ENCODE measurements at regions not wholly inside any gene's neighbourhood (a gene's known extent, or its start where the extent isn't known, plus 50 kb on each side); places are given as distances from the start of the nearest gene placed in this dataset.
"Not testable (repeated sequence)": the region's sequence is repeated elsewhere in the genome, so short reads cannot be mapped to it uniquely, and the experiment has no call there.

GRCh38 chr9:115686069-115686468 is 467.5 kb upstream of the PAPPA start:
- H3K4me3 ChIP-seq (ENCODE audit: low read depth in 1 of 2, low read length in 2 of 2), result no peak overlapping the region
- H3K4me1 ChIP-seq (ENCODE audit: control insufficient read depth in 2 of 2, insufficient read depth in 2 of 2, low read length in 1 of 2), result no peaks in the 10 kb centered on the region
- 87% methylated on average over 1 of the region's 1 CpG for WGBS, 2 donors
- no peaks in the 10 kb centered on the region for H3K36me3 ChIP-seq (ENCODE audit: control insufficient read depth in 2 of 2, insufficient read depth in 2 of 2, low read length in 1 of 2)
- no peak overlapping the region for H3K27ac ChIP-seq (ENCODE audit: low read depth in 2 of 2, low read length in 1 of 2)
- H3K9me3 ChIP-seq (ENCODE audit: control insufficient read depth in 2 of 2, insufficient read depth in 1 of 2, low read depth in 1 of 2, low read length in 1 of 2), result no peaks in the 10 kb centered on the region
- H3K27me3 ChIP-seq (ENCODE audit: control insufficient read depth in 1 of 2, insufficient read depth in 2 of 2, low read length in 2 of 2), result no peaks in the 10 kb centered on the region

DNA sequence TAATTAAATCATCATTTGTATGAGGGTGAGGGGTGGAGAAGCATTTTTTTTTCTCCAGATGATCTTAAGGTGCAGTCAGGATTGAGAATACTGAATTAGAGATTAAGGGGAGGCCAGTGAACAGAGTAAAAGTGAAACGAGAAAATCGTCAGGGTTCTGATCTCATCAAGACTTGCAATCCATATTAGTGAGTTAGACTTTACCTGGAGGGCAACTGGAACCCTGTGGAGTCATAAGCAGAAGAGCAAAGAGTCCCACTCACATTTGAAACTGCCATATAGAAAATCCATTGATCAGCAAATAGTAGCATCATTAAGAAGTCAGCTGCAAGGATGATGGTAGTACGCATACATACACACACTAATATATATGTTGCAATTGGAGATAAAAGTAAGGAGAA is 466.2 kb upstream of the PAPPA start:
- no peaks in the 10 kb centered on the region for H3K36me3 ChIP-seq (ENCODE audit: control insufficient read depth in 2 of 2, insufficient read depth in 2 of 2, low read length in 1 of 2)
- no peaks in the 10 kb centered on the region for H3K27me3 ChIP-seq (ENCODE audit: control insufficient read depth in 1 of 2, insufficient read depth in 2 of 2, low read length in 2 of 2)
- H3K27ac ChIP-seq (ENCODE audit: low read depth in 2 of 2, low read length in 1 of 2), result no peak overlapping the region
- H3K4me3 ChIP-seq (ENCODE audit: low read depth in 1 of 2, low read length in 2 of 2), result no peak overlapping the region
- H3K4me1 ChIP-seq (ENCODE audit: control insufficient read depth in 2 of 2, insufficient read depth in 2 of 2, low read length in 1 of 2), result no peaks in the 10 kb centered on the region
- no peaks in the 10 kb centered on the region for H3K9me3 ChIP-seq (ENCODE audit: control insufficient read depth in 2 of 2, insufficient read depth in 1 of 2, low read depth in 1 of 2, low read length in 1 of 2)
- WGBS, 2 donors, result 63 to 75% methylated on average over 3 of the region's 3 CpGs

- Histone ChIP-seq H3K27ac (ENCODE audit: low read depth in 2 of 2, low read length in 1 of 2) (no peak overlapping the region), H3K27me3 (ENCODE audit: control insufficient read depth in 1 of 2, insufficient read depth in 2 of 2, low read length in 2 of 2) (no peaks in the 10 kb centered on the region), H3K4me3 (ENCODE audit: low read depth in 1 of 2, low read length in 2 of 2) (no peak overlapping the region), H3K36me3 (ENCODE audit: control insufficient read depth in 2 of 2, insufficient read depth in 2 of 2, low read length in 1 of 2) (no peaks in the 10 kb centered on the region), H3K9me3 (ENCODE audit: control insufficient read depth in 2 of 2, insufficient read depth in 1 of 2, low read depth in 1 of 2, low read length in 1 of 2) (no peaks in the 10 kb centered on the region), H3K4me1 (ENCODE audit: control insufficient read depth in 2 of 2, insufficient read depth in 2 of 2, low read length in 1 of 2) (no peaks in the 10 kb centered on the region)
- WGBS, 2 donors, result 78 to 84% methylated on average over 1 of the region's 1 CpG
These were observed 464.3 kb upstream of the PAPPA start for GRCh38 chr9:115689331-115689730.

GRCh38 chr9:115690786-115691496 is 462.6 kb upstream of the PAPPA start:
- no peaks in the 10 kb centered on the region for H3K36me3 ChIP-seq (ENCODE audit: control insufficient read depth in 2 of 2, insufficient read depth in 2 of 2, low read length in 1 of 2)
- H3K4me3 ChIP-seq (ENCODE audit: low read depth in 1 of 2, low read length in 2 of 2), result no peak overlapping the region
- peak overlapping the region; percentile 47 to 64 for H3K27ac ChIP-seq (ENCODE audit: low read depth in 2 of 2, low read length in 1 of 2)
- H3K27me3 ChIP-seq (ENCODE audit: control insufficient read depth in 1 of 2, insufficient read depth in 2 of 2, low read length in 2 of 2), result no peaks in the 10 kb centered on the region
- 50 to 54% methylated on average over 5 of the region's 5 CpGs for WGBS, 2 donors
- H3K4me1 ChIP-seq (ENCODE audit: control insufficient read depth in 2 of 2, insufficient read depth in 2 of 2, low read length in 1 of 2), result no peaks in the 10 kb centered on the region
- H3K9me3 ChIP-seq (ENCODE audit: control insufficient read depth in 2 of 2, insufficient read depth in 1 of 2, low read depth in 1 of 2, low read length in 1 of 2), result no peaks in the 10 kb centered on the region

GRCh38 chr9:115691693-115692092 is 461.9 kb upstream of the PAPPA start:
- no peaks in the 10 kb centered on the region for H3K27me3 ChIP-seq (ENCODE audit: control insufficient read depth in 1 of 2, insufficient read depth in 2 of 2, low read length in 2 of 2)
- no peaks in the 10 kb centered on the region for H3K4me1 ChIP-seq (ENCODE audit: control insufficient read depth in 2 of 2, insufficient read depth in 2 of 2, low read length in 1 of 2)
- 65% methylated on average over 3 of the region's 3 CpGs for WGBS, 2 donors
- H3K9me3 ChIP-seq (ENCODE audit: control insufficient read depth in 2 of 2, insufficient read depth in 1 of 2, low read depth in 1 of 2, low read length in 1 of 2), result no peaks in the 10 kb centered on the region
- no peaks in the 10 kb centered on the region for H3K36me3 ChIP-seq (ENCODE audit: control insufficient read depth in 2 of 2, insufficient read depth in 2 of 2, low read length in 1 of 2)
- no peak overlapping the region for H3K4me3 ChIP-seq (ENCODE audit: low read depth in 1 of 2, low read length in 2 of 2)
- H3K27ac ChIP-seq (ENCODE audit: low read depth in 2 of 2, low read length in 1 of 2), result no peak overlapping the region

DNA sequence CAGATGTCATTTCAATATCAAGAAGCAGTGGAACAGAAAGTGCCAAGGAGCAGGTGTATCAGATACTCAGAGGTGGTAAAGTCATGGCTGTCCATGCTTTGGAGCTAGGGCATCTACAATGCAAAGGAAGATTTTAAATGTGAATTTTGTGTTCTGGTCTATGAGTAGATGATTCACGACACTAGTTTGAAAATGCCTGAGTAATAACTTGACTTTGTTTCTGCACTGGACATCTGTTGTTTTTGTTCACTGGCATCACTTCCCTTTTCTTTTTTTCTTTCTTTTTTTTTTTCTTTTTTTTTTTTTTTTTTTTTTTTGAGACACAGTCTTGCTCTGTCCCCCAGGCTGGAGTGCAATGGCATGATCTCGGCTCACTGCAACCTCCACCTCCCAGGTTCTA is 460.7 kb upstream of the PAPPA start:
- not testable (repeated sequence) for H3K36me3 ChIP-seq (ENCODE audit: control insufficient read depth in 2 of 2, insufficient read depth in 2 of 2, low read length in 1 of 2); H3K27ac ChIP-seq (ENCODE audit: low read depth in 2 of 2, low read length in 1 of 2); H3K9me3 ChIP-seq (ENCODE audit: control insufficient read depth in 2 of 2, insufficient read depth in 1 of 2, low read depth in 1 of 2, low read length in 1 of 2); H3K4me3 ChIP-seq (ENCODE audit: low read depth in 1 of 2, low read length in 2 of 2); H3K27me3 ChIP-seq (ENCODE audit: control insufficient read depth in 1 of 2, insufficient read depth in 2 of 2, low read length in 2 of 2); H3K4me1 ChIP-seq (ENCODE audit: control insufficient read depth in 2 of 2, insufficient read depth in 2 of 2, low read length in 1 of 2)
- 72 to 80% methylated on average over 2 of the region's 2 CpGs for WGBS, 2 donors

DNA sequence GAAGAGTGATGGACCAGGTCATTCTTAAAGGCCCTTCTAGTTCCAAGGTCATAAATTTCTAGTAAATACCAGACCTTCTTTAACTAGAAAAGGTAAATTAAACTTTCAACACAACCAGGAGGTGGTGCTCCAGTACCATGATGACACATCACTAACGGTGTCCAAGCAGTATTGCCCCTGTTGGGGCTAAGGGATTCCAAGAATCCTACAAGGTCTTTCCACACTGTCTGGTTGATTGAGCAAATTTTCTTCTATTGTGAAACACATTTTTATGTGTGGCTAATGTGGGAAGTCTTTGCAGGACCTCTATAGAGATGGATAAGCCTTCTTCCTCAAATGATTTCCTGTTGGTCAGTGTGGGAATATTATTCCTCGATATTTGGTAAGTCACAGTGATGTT is 459.6 kb upstream of the PAPPA start:
- H3K27me3 ChIP-seq (ENCODE audit: control insufficient read depth in 1 of 2, insufficient read depth in 2 of 2, low read length in 2 of 2), result no peaks in the 10 kb centered on the region
- no peaks in the 10 kb centered on the region for H3K4me1 ChIP-seq (ENCODE audit: control insufficient read depth in 2 of 2, insufficient read depth in 2 of 2, low read length in 1 of 2)
- WGBS, 2 donors, result 41 to 43% methylated on average over 2 of the region's 2 CpGs
- no peaks in the 10 kb centered on the region for H3K9me3 ChIP-seq (ENCODE audit: control insufficient read depth in 2 of 2, insufficient read depth in 1 of 2, low read depth in 1 of 2, low read length in 1 of 2)
- no peak overlapping the region for H3K4me3 ChIP-seq (ENCODE audit: low read depth in 1 of 2, low read length in 2 of 2)
- H3K36me3 ChIP-seq (ENCODE audit: control insufficient read depth in 2 of 2, insufficient read depth in 2 of 2, low read length in 1 of 2), result no peaks in the 10 kb centered on the region
- H3K27ac ChIP-seq (ENCODE audit: low read depth in 2 of 2, low read length in 1 of 2), result no peak overlapping the region

DNA sequence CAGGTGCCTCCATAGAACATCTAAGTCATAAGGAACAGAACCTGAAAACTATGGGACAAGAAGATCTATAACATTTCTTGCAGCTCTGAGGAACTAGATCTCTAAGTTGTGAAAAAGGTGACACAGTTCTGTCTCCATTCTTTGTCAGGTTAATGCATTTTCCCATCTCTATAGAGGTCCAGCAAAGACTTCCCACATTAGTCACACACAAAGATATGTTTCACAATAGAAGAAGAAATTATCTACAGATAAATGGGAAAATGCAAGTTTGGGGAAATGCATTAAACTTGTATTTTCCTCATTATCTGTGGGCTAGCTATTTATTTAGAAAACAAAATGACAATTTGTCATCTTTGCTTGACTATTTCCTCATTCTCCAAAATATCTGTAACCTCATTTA is 458.6 kb upstream of the PAPPA start:
- Histone ChIP-seq H3K27me3 (ENCODE audit: control insufficient read depth in 1 of 2, insufficient read depth in 2 of 2, low read length in 2 of 2) (no peaks in the 10 kb centered on the region), H3K9me3 (ENCODE audit: control insufficient read depth in 2 of 2, insufficient read depth in 1 of 2, low read depth in 1 of 2, low read length in 1 of 2) (no peaks in the 10 kb centered on the region), H3K4me3 (ENCODE audit: low read depth in 1 of 2, low read length in 2 of 2) (no peak overlapping the region), H3K27ac (ENCODE audit: low read depth in 2 of 2, low read length in 1 of 2) (no peak overlapping the region), H3K36me3 (ENCODE audit: control insufficient read depth in 2 of 2, insufficient read depth in 2 of 2, low read length in 1 of 2) (no peaks in the 10 kb centered on the region), H3K4me1 (ENCODE audit: control insufficient read depth in 2 of 2, insufficient read depth in 2 of 2, low read length in 1 of 2) (no peaks in the 10 kb centered on the region)

DNA sequence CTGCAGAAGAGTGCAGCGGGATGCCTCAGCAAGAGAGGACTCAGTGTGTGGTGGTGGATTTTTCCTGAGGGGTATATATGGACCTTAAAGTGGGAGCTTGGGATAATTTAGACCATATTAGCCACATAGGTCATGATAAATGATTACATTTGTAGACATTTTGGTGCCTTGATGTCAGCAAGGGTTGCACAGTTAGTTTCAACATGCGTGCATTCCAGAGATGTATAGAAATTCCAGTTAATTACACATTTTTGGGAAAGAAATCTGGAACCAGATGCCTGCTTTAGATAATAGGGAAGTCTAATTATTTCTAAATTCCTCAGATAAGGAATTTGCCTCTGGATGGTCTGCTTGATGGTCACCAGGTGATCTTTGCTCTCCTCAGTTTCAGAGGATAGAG is 440.6 kb upstream of the PAPPA start:
- Histone ChIP-seq H3K27ac (ENCODE audit: low read depth in 2 of 2, low read length in 1 of 2) (no peak overlapping the region), H3K36me3 (ENCODE audit: control insufficient read depth in 2 of 2, insufficient read depth in 2 of 2, low read length in 1 of 2) (no peaks in the 10 kb centered on the region), H3K4me3 (ENCODE audit: low read depth in 1 of 2, low read length in 2 of 2) (no peak overlapping the region), H3K9me3 (ENCODE audit: control insufficient read depth in 2 of 2, insufficient read depth in 1 of 2, low read depth in 1 of 2, low read length in 1 of 2) (no peaks in the 10 kb centered on the region), H3K4me1 (ENCODE audit: control insufficient read depth in 2 of 2, insufficient read depth in 2 of 2, low read length in 1 of 2) (no peaks in the 10 kb centered on the region), H3K27me3 (ENCODE audit: control insufficient read depth in 1 of 2, insufficient read depth in 2 of 2, low read length in 2 of 2) (no peaks in the 10 kb centered on the region)
- WGBS, 2 donors, result 88 to 90% methylated on average over 2 of the region's 2 CpGs

GRCh38 chr9:115715666-115716065 is 437.9 kb upstream of the PAPPA start:
- 66 to 70% methylated on average over 2 of the region's 2 CpGs for WGBS, 2 donors

More at GRCh38 chr9:115715666-115716065, 437.9 kb upstream of the PAPPA start:
- Histone ChIP-seq H3K4me3 (ENCODE audit: low read depth in 1 of 2, low read length in 2 of 2) (no peak overlapping the region), H3K9me3 (ENCODE audit: control insufficient read depth in 2 of 2, insufficient read depth in 1 of 2, low read depth in 1 of 2, low read length in 1 of 2) (no peaks in the 10 kb centered on the region), H3K36me3 (ENCODE audit: control insufficient read depth in 2 of 2, insufficient read depth in 2 of 2, low read length in 1 of 2) (no peaks in the 10 kb centered on the region), H3K27me3 (ENCODE audit: control insufficient read depth in 1 of 2, insufficient read depth in 2 of 2, low read length in 2 of 2) (no peaks in the 10 kb centered on the region), H3K27ac (ENCODE audit: low read depth in 2 of 2, low read length in 1 of 2) (no peak overlapping the region), H3K4me1 (ENCODE audit: control insufficient read depth in 2 of 2, insufficient read depth in 2 of 2, low read length in 1 of 2) (no peaks in the 10 kb centered on the region)

Measured in esophagus (tissue), 2 donors.